SK-N-SH treated with all-trans-retinoic acid at 6 μM for 48 hours (cell line): ENCODE measurements at regions not wholly inside any gene's neighbourhood (a gene's known extent, or its start where the extent isn't known, plus 50 kb on each side); places are given as distances from the start of the nearest gene placed in this dataset.

Experiments
- ATAC-seq: fragments of 200-7000 bp; cut with Tn5 transposase; 3 replicates; pipeline ENCODE4 v1.9.1; 2020; ENCODE audit warnings: mild to moderate bottlenecking, moderate library complexity
- ARNTL ChIP-seq: fragments of 450-650 bp; formaldehyde crosslinking; IDR thresholded peaks from 2 replicates; pipeline ENCODE4 v1.5.0; 2020; ENCODE audit warnings: low read depth, mild to moderate bottlenecking, moderate library complexity, borderline replicate concordance
- BACH2 ChIP-seq: fragments of 250-450 bp; sonication (Bioruptor Pico); IDR thresholded peaks from 2 replicates; pipeline ENCODE4 v1.9.0; 2021; ENCODE audit warnings: mild to moderate bottlenecking, borderline replicate concordance
- ESRRG ChIP-seq: fragments of 250-450 bp; sonication (Bioruptor Pico); IDR thresholded peaks from 2 replicates; pipeline ENCODE4 v1.6.1; 2021; ENCODE audit warnings: mild to moderate bottlenecking
- GLIS3 ChIP-seq: fragments of 250-450 bp; sonication (Bioruptor Pico); IDR thresholded peaks from 2 replicates; pipeline ENCODE4 v1.5.0; 2020; ENCODE audit warnings: mild to moderate bottlenecking, moderate library complexity
- ISL1 ChIP-seq: fragments of 250-450 bp; sonication (Bioruptor Pico); IDR thresholded peaks from 2 replicates; pipeline ENCODE4 v2.1.2; 2022; ENCODE audit warnings: mild to moderate bottlenecking, moderate library complexity
- OSR1 ChIP-seq: fragments of 250-450 bp; sonication (Bioruptor Pico); IDR thresholded peaks from 2 replicates; pipeline ENCODE4 v1.8.0; 2022; ENCODE audit warnings: moderate library complexity, mild to moderate bottlenecking, inconsistent platforms
- PPARA ChIP-seq: fragments of 250-450 bp; sonication (Bioruptor Pico); IDR thresholded peaks from 2 replicates; pipeline ENCODE4 v1.5.0; 2020; ENCODE audit warnings: mild to moderate bottlenecking, borderline replicate concordance
- SNAI2 ChIP-seq: fragments of 250-450 bp; sonication (Bioruptor Pico); IDR thresholded peaks from 2 replicates; pipeline ENCODE4 v1.5.0; 2020; ENCODE audit warnings: mild to moderate bottlenecking, moderate library complexity
- TCF4 ChIP-seq: fragments of 250-450 bp; sonication (Bioruptor Pico); IDR thresholded peaks from 2 replicates; pipeline ENCODE4 v1.8.0; 2021; ENCODE audit warnings: mild to moderate bottlenecking, moderate library complexity, borderline replicate concordance
- TOX ChIP-seq: fragments of 250-450 bp; sonication (Bioruptor Pico); IDR thresholded peaks from 2 replicates; pipeline ENCODE4 v1.8.0; 2021; ENCODE audit warnings: mild to moderate bottlenecking, moderate library complexity, borderline replicate concordance
- ZC3H10 ChIP-seq: fragments of 250-450 bp; sonication (Bioruptor Pico); IDR thresholded peaks from 2 replicates; pipeline ENCODE4 v1.5.1; 2021; ENCODE audit warnings: mild to moderate bottlenecking, moderate library complexity
- ZFP3 ChIP-seq: fragments of 250-450 bp; sonication (Bioruptor Pico); IDR thresholded peaks from 2 replicates; pipeline ENCODE4 v1.5.0; 2020; ENCODE audit warnings: mild to moderate bottlenecking, moderate library complexity
- ZFP30 ChIP-seq: fragments of 450-650 bp; formaldehyde crosslinking; IDR thresholded peaks from 2 replicates; pipeline ENCODE4 v1.5.0; 2022; ENCODE audit warnings: mild to moderate bottlenecking, moderate library complexity
- ZNF565 ChIP-seq: fragments of 450-650 bp; formaldehyde crosslinking; conservative IDR thresholded peaks from 2 replicates; pipeline ENCODE4 v1.5.0; 2020; ENCODE audit warnings: low read depth, mild to moderate bottlenecking, moderate library complexity
- ZNF70 ChIP-seq: fragments of 450-650 bp; formaldehyde crosslinking; IDR thresholded peaks from 2 replicates; pipeline ENCODE4 v1.5.0; 2020; ENCODE audit warnings: mild to moderate bottlenecking, moderate library complexity
- ZNF8 ChIP-seq: fragments of 450-650 bp; formaldehyde crosslinking; IDR thresholded peaks from 2 replicates; pipeline ENCODE4 v1.5.0; 2020; ENCODE audit warnings: mild to moderate bottlenecking, moderate library complexity
- TF ChIP-seq, protein P1 (sequence below): fragments of 250-450 bp; sonication (Bioruptor Pico); IDR thresholded peaks from 2 replicates; pipeline ENCODE4 v1.5.1; 2021; ENCODE audit warnings: mild to moderate bottlenecking, moderate library complexity
- TF ChIP-seq, protein P2 (sequence below): fragments of 250-450 bp; sonication (Bioruptor Pico); IDR thresholded peaks from 2 replicates; pipeline ENCODE4 v1.8.0; 2021; ENCODE audit warnings: low read depth, mild to moderate bottlenecking, moderate library complexity, borderline replicate concordance
- TF ChIP-seq, protein P3 (sequence below): fragments of 250-450 bp; sonication (Bioruptor Pico); IDR thresholded peaks from 2 replicates; pipeline ENCODE4 v1.8.0; 2020; ENCODE audit warnings: mild to moderate bottlenecking, moderate library complexity, borderline replicate concordance
- TF ChIP-seq, protein P4 (sequence below): fragments of 250-450 bp; sonication (Bioruptor Pico); IDR thresholded peaks from 2 replicates; pipeline ENCODE4 v1.5.0; 2020; ENCODE audit warnings: mild to moderate bottlenecking, moderate library complexity
- TF ChIP-seq, protein P5 (sequence below): fragments of 250-450 bp; sonication (Bioruptor Pico); IDR thresholded peaks from 2 replicates; pipeline ENCODE4 v1.5.1; 2020; ENCODE audit warnings: low read depth, mild to moderate bottlenecking, moderate library complexity

DNA sequence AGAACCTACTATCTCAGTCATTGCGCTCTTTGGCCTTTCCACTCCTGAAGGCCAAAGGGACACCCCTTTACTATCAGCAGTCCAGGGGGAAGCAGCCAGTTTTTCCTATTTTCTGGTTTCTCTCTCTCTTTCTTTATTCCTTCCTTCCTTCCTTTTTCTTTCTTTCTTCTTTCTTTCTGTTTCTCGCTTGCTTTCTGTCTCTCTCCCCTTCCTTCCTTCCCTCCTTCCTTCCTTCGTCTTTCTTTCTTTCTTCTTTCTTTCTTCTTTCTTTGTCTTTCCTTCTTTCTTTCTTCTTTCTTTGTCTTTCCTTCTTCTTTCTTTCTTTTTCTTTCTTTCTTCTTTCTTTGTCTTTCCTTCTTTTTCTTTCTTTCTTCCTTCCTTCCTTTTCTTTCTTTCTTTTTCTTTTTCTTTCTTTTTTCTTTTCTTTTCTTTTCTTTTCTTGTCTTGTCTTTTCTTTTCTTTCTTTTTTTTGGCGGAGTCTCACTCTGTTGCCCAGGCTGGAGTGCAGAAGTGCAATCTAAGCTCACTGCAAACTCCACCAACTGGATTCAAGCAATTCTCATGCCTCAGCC, 64.9 kb upstream of the OTX2 start:
- TF ChIP-seq ZNF565 (CRISPR knock-in tag): no peak
- no peak for TF ChIP-seq ZNF70 (CRISPR knock-in tag)
- TF ChIP-seq, protein P1, sequence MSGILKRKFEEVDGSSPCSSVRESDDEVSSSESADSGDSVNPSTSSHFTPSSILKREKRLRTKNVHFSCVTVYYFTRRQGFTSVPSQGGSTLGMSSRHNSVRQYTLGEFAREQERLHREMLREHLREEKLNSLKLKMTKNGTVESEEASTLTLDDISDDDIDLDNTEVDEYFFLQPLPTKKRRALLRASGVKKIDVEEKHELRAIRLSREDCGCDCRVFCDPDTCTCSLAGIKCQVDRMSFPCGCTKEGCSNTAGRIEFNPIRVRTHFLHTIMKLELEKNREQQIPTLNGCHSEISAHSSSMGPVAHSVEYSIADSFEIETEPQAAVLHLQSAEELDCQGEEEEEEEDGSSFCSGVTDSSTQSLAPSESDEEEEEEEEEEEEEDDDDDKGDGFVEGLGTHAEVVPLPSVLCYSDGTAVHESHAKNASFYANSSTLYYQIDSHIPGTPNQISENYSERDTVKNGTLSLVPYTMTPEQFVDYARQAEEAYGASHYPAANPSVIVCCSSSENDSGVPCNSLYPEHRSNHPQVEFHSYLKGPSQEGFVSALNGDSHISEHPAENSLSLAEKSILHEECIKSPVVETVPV: no peak
- ATAC-seq: no peak

DNA sequence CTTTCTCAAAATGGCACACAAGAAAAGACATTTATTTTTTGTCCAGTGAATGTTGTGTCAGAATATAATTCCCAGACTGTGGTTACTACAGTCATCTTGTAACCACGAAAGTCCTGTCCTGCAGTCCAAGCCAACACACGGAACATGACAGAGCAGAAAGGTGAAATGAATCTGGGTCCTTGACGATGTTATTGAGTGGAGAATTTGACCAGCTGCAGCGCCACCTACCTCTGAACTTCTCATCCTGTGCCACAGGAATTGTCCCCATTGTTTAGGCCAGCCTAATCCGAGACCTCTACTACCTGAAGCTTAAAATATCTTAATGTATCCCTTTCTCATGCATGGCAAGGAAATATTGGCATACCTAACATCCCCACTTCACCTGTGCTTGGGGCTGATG, 64.1 kb upstream of the OTX2 start:
- TF ChIP-seq ZNF70 (CRISPR knock-in tag) (no peak), TCF4 (CRISPR knock-in tag) (no peak), ARNTL (no peak), OSR1 (no peak), TOX (CRISPR knock-in tag) (no peak), ESRRG (CRISPR knock-in tag) (no peak), GLIS3 (CRISPR knock-in tag) (no peak), ZC3H10 (CRISPR knock-in tag) (no peak), SNAI2 (CRISPR knock-in tag) (no peak), ISL1 (CRISPR knock-in tag) (no peak), ZNF565 (CRISPR knock-in tag) (no peak)
- TF ChIP-seq, protein P2, sequence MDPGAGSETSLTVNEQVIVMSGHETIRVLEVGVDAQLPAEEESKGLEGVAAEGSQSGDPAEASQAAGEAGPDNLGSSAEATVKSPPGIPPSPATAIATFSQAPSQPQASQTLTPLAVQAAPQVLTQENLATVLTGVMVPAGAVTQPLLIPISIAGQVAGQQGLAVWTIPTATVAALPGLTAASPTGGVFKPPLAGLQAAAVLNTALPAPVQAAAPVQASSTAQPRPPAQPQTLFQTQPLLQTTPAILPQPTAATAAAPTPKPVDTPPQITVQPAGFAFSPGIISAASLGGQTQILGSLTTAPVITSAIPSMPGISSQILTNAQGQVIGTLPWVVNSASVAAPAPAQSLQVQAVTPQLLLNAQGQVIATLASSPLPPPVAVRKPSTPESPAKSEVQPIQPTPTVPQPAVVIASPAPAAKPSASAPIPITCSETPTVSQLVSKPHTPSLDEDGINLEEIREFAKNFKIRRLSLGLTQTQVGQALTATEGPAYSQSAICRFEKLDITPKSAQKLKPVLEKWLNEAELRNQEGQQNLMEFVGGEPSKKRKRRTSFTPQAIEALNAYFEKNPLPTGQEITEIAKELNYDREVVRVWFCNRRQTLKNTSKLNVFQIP: no peak
- TF ChIP-seq, protein P3, sequence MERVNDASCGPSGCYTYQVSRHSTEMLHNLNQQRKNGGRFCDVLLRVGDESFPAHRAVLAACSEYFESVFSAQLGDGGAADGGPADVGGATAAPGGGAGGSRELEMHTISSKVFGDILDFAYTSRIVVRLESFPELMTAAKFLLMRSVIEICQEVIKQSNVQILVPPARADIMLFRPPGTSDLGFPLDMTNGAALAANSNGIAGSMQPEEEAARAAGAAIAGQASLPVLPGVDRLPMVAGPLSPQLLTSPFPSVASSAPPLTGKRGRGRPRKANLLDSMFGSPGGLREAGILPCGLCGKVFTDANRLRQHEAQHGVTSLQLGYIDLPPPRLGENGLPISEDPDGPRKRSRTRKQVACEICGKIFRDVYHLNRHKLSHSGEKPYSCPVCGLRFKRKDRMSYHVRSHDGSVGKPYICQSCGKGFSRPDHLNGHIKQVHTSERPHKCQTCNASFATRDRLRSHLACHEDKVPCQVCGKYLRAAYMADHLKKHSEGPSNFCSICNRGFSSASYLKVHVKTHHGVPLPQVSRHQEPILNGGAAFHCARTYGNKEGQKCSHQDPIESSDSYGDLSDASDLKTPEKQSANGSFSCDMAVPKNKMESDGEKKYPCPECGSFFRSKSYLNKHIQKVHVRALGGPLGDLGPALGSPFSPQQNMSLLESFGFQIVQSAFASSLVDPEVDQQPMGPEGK (CRISPR knock-in tag): no peak
- TF ChIP-seq, protein P4, sequence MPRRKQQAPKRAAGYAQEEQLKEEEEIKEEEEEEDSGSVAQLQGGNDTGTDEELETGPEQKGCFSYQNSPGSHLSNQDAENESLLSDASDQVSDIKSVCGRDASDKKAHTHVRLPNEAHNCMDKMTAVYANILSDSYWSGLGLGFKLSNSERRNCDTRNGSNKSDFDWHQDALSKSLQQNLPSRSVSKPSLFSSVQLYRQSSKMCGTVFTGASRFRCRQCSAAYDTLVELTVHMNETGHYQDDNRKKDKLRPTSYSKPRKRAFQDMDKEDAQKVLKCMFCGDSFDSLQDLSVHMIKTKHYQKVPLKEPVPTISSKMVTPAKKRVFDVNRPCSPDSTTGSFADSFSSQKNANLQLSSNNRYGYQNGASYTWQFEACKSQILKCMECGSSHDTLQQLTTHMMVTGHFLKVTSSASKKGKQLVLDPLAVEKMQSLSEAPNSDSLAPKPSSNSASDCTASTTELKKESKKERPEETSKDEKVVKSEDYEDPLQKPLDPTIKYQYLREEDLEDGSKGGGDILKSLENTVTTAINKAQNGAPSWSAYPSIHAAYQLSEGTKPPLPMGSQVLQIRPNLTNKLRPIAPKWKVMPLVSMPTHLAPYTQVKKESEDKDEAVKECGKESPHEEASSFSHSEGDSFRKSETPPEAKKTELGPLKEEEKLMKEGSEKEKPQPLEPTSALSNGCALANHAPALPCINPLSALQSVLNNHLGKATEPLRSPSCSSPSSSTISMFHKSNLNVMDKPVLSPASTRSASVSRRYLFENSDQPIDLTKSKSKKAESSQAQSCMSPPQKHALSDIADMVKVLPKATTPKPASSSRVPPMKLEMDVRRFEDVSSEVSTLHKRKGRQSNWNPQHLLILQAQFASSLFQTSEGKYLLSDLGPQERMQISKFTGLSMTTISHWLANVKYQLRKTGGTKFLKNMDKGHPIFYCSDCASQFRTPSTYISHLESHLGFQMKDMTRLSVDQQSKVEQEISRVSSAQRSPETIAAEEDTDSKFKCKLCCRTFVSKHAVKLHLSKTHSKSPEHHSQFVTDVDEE: no peak
- TF ChIP-seq, protein P5, sequence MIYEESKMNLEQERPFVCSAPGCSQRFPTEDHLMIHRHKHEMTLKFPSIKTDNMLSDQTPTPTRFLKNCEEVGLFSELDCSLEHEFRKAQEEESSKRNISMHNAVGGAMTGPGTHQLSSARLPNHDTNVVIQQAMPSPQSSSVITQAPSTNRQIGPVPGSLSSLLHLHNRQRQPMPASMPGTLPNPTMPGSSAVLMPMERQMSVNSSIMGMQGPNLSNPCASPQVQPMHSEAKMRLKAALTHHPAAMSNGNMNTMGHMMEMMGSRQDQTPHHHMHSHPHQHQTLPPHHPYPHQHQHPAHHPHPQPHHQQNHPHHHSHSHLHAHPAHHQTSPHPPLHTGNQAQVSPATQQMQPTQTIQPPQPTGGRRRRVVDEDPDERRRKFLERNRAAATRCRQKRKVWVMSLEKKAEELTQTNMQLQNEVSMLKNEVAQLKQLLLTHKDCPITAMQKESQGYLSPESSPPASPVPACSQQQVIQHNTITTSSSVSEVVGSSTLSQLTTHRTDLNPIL (CRISPR knock-in tag): no peak
- peak; percentile 66 for ATAC-seq

DNA sequence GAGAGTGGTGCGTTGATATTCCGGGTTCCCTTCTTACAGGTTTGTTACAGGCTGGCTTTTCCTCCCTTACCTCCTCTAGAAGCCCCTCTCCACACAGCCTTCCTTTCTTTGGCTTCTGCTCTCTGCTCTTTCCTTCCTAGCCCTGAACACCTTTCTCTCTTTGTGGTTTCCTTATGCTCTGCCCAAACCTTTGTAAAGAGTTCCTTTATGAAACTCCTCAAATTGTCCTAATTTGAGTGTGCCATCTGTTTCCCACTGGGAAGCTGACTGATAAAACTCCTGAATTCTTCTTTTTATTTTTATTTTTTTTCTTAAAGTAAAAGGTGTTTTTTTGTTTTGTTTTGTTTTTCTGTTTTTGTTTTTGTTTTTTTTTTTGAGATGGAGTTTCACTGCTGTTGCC, 60.1 kb upstream of the OTX2 start:
- ATAC-seq: no peak
- no peak for TF ChIP-seq ZNF8 (CRISPR knock-in tag)
- TF ChIP-seq BACH2 (CRISPR knock-in tag): no peak
- TF ChIP-seq, protein P5 (CRISPR knock-in tag): no peak
- TF ChIP-seq PPARA: no peak
- TF ChIP-seq, protein P2: no peak
- TF ChIP-seq ESRRG (CRISPR knock-in tag): no peak
- TF ChIP-seq OSR1: no peak
- TF ChIP-seq ZNF70 (CRISPR knock-in tag): no peak
- no peak for TF ChIP-seq ZFP30 (CRISPR knock-in tag)
- TF ChIP-seq, protein P4: no peak
- no peak for TF ChIP-seq ZFP3 (CRISPR knock-in tag)
